ENCODE measurements at regions not wholly inside any gene's neighbourhood (a gene's known extent, or its start where the extent isn't known, plus 50 kb on each side); places are given as distances from the start of the nearest gene placed in this dataset.

DNA sequence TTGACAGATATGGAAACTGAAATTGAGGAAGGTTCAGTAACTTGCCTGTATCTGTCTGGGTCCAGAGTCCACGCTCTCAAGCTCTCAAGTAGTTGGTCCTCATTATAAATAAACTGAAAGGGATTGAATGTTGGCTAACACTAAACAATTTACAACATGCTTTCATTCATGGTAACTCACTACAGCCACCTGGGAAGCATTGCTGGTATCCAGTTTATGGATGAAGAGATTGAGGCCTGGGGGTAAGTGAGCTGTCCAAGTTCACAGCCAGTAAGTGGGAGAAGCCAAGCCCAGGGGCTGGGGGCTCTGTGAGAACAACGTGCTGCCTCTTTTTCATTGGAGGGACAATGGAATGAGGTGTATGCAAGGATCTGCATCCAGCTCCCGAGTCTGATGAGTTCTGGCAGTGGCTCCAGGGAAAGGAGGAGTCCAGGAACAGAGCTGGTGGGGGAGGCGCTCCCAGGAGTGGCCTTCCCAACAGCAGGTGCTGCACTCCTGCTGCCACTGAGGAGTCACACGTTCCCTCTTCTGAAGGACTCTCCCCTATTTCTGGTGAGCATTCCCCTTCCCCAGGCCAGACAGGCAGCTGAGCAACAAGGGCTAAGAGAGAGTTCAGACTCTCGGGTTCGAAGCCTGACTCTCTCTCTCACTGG, 175.8 kb downstream of the CSNK2A3 start:
- TF ChIP-seq, protein P1, sequence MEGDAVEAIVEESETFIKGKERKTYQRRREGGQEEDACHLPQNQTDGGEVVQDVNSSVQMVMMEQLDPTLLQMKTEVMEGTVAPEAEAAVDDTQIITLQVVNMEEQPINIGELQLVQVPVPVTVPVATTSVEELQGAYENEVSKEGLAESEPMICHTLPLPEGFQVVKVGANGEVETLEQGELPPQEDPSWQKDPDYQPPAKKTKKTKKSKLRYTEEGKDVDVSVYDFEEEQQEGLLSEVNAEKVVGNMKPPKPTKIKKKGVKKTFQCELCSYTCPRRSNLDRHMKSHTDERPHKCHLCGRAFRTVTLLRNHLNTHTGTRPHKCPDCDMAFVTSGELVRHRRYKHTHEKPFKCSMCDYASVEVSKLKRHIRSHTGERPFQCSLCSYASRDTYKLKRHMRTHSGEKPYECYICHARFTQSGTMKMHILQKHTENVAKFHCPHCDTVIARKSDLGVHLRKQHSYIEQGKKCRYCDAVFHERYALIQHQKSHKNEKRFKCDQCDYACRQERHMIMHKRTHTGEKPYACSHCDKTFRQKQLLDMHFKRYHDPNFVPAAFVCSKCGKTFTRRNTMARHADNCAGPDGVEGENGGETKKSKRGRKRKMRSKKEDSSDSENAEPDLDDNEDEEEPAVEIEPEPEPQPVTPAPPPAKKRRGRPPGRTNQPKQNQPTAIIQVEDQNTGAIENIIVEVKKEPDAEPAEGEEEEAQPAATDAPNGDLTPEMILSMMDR (IDR thresholded peaks at IDR 0.05) = no peak
- no peak for TF ChIP-seq POLR2A (IDR thresholded peaks at IDR 0.05)
